T follicular helper cell (primary cell): ENCODE measurements at regions not wholly inside any gene's neighbourhood (a gene's known extent, or its start where the extent isn't known, plus 50 kb on each side); places are given as distances from the start of the nearest gene placed in this dataset.
"Not testable (repeated sequence)": the region's sequence is repeated elsewhere in the genome, so short reads cannot be mapped to it uniquely, and the experiment has no call there.

Source experiments
- DNase-seq: peaks from one replicate; pipeline ENCODE4 v3.0.0-alpha.2; 2020; ENCODE audit warnings: low read depth

DNA sequence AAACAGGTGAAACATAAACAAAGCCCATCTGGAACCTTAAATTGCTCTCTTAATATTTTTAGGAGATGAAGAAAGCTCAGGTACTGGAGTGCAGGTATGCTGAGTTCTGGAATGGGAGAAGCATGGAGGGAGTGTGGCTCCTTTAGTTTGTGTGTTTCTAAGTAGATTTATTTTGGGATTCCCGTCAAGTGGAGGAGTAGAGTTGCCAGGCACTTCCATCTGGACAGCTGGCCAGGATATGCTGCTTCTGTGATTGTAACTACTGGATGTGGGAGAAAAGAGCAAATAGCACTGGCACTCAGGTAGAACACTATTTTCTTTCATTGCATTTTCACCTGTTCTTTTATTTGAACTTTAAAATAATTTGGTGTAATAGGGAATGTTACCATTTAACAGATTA, 182.3 kb upstream of the MAST4 start:
- DNase-seq, result no peak

DNA sequence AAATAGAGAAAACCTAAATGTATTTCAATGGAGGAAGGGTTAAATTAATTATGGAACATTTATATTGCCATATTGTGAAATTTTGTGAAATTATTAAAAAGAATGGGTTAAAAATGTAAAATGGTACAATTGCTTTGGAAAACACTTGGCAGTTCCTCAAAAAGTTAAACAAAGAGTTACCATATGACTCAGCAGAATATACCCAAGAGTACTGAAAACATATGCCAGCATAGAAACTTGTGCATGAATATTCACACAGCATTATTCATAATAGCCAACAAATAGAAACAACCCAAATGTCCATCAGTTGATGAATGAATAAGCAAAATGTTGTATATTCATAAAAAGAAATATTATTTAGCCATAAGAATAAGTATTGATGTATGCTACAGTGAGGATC, 181.0 kb upstream of the MAST4 start:
- DNase-seq, result no peak

DNA sequence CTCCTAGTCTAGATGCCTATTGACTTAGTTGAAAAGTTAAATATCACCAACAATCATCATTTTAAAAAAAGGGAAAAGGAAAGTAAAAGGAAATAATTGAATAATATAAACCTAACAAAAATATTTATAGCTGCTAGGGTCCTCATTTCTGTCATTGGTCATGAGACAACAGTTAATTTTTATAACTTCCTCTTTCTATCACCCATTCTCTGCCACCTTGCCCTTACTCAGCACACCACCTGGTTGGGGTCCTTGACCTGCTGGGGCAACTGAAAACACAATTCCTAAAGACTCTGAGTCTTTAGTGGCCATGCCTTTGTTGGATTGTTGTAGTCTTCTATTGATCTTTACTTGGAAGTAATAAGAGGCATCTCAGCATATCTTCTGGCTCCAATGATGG, 179.5 kb upstream of the MAST4 start:
- no peak for DNase-seq

DNA sequence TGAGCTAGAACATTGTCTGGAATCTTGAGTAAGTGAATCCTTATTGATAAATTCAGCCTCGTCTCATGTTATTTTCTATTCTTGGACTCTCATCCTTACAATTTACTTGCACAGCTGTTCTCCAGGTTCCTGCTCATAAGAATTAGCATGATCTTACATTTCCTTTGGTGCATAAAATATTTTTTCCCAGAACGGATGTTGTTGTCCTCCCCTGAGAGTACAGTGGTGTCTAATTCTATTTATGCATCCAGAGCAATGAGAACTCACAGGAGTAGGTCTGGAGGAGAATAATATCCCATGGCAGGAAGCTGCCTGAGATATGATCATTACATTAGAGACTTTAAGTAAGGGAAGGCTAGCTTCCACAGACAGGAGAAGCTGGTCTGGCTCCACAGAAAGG, 178.4 kb upstream of the MAST4 start:
- DNase-seq, result no peak

- no peak for DNase-seq
These were observed 172.7 kb upstream of the MAST4 start for GRCh38 chr5:66423484-66423883.

GRCh38 chr5:66425842-66426241, 170.4 kb upstream of the MAST4 start:
- DNase-seq, result no peak

GRCh38 chr5:66426259-66427138, 169.7 kb upstream of the MAST4 start:
- DNase-seq, result no peak

DNA sequence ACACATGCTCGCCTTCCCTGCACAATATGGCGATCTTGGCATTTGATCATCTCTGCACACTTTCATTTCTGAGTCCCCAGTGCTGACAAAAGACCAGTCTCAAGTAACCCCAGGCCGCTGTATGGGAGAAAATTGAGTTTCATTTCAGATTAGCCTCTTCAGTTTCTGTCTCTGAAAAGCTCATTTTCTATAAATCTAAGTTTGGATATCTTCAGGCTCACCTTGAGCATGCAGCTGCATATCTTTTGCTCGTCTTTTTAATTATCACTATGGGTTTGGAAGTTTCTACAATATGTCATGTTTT, 169.1 kb upstream of the MAST4 start:
- DNase-seq, result no peak

DNA sequence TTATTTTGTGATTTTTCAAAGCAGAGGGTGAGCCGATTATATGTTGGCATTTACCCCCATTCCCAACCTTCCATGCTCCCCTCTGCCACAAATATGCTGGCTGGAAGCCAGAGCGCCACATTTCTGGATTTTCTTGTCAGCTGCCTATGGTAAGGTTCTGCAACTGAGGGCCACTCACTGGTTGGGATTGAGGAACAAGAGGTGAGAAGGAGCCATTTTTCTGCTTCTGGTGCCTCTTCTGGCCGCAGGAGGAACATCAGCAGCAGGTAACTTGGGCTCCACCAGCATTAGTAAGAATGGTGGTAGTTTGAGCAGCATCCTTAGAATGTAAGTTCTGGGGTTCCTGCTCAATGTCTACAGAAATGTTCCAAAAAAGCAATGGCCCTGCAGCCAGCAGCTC, 159.5 kb upstream of the MAST4 start:
- no peak for DNase-seq

DNA sequence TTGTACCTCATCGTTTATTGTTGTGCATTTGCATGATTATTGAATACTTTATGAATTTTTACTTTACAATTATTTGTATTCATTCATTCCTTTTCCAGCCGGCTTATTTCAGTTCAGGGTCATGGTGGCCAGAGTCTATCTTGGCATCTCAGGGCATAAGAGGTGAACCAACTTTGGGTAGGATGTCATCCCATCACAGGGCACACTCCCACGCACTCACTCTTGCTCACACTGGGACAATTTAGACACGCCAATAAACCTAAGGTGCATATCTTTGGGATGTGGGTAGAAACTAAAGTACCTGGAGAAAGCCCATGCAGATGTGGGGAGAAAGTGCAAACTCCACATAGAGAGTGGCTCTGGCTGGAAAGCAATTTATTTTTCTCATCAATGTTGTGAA, 158.1 kb upstream of the MAST4 start:
- no peak for DNase-seq

GRCh38 chr5:66438696-66439095, 157.5 kb upstream of the MAST4 start:
- DNase-seq, result no peak

DNA sequence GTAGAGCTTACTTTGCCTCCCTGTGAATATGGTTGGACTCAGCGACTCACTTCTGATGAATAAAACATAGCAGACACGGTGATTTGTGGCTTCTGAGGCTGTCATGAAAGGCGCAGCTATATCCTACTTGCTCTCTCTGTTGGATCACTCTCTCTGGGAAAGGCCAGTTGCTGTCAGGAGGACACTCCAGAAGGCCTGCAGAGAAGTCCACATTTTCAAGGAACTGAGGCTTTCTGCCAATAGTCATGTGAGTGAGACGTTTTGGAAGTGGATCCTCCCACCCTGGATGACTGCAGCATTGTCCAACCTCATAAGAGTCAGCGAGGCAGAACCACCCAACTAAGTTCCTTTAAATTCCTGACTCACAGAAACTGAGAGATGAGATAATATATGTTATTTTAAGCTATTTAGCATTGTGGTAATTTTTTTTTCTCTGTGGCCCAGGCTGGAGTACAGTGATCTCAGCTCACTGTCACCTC, 156.0 kb upstream of the MAST4 start:
- DNase-seq, result no peak

DNA sequence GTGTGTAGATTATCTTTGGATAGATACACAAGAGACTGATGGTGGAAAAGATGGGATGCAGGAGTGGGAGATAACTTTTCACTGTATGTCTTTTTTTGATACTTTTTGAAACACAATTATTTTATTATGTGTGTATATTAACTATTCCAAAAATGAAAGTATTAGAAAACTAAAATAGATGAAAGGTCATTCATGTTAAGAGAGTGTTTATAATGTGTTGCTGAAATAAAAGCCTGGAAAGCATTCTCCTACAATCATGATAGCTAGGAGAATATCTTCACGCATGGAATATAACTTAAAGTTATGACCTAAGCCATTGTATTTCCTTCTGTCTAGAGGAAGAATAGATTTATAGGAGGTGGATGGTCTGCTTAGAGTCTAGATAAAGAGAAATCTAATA, 154.8 kb upstream of the MAST4 start:
- no peak for DNase-seq

- DNase-seq, result no peak
These were observed 153.2 kb upstream of the MAST4 start for GRCh38 chr5:66442951-66443445.

GRCh38 chr5:66443462-66444130, 152.6 kb upstream of the MAST4 start:
- DNase-seq, result no peak

DNA sequence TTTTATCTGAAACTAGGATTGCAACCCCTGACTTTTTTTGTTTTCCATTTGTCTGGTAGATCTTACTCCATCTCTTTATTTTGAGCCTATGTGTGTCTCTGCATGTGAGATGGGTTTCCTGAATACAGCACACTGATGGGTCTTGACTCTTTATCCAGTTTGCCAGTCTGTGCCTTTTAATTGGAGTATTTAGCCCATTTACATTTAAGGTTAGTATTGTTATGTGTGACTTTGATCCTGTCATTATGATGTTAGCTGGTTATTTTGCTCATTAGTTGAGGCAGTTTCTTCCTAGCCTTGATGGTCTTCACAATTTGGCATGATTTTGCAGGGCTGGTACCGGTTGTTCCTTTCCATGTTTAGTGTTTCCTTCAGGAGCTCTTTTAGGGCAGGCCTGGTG, 148.1 kb upstream of the MAST4 start:
- DNase-seq, result not testable (repeated sequence)

GRCh38 chr5:66450237-66450636, 146.0 kb upstream of the MAST4 start:
- no peak for DNase-seq

DNA sequence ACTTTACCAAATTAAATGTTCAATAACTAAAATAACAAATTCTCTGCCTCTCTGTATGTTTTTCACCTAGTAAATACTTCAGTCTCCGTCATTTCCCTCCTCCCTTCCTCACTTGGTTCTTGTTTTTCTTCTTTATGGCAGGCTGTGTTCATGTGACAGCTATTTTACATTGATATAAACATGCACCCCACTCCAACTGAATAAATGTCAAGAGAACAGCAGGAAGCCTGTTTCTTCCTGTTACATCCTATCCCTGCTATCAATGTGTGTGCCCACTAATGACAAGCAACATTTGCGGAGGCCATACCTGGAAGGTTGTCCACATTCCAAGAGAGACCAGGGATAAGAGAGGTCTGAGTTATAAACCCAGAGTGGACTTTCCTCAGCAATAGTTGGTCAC, 145.2 kb upstream of the MAST4 start:
- DNase-seq, result no peak

DNA sequence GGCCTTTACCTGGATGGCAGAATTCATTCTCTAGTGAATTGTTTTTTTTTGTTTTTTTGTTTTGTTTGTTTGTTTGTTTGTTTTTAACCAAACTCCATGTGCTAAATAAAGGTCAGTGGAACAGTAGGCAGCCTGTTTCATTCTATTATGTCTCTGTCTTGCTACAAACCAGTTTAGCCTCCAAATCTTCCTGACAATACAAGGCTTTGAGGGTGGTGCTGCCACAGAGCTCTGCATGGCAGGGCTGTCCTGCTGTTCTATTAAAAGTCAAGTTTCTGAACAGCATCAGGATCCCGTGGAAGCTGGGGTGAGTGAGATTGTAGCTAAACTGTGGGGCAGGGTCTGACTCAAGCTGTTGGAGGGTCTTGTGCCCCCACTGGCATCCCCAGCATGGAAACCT, 144.1 kb upstream of the MAST4 start:
- no peak for DNase-seq

GRCh38 chr5:66454186-66455078, 141.8 kb upstream of the MAST4 start:
- DNase-seq, result no peak

DNA sequence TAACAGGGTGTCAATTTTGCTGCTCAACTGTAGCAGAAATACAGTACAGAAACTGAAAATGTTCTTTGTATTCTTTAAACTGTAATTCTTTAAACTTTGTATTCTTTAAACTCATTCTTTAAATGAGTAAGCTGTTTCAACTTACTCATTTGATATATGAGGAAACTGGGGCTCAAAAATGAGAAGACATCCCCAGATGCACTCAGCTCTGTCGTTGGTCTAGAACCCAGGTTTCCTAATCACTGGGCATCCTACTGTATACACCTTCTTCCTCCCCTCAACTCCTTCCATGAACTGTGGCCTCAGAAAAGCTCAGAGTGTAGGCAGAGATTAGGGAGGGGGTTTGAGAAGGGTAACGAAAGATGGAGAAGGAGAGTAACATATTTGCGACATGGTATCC, 136.5 kb upstream of the MAST4 start:
- no peak for DNase-seq

GRCh38 chr5:66467564-66467963, 128.6 kb upstream of the MAST4 start:
- DNase-seq, result no peak
